Rectal smooth muscle tissue (tissue), 1 donor: ENCODE measurements at regions not wholly inside any gene's neighbourhood (a gene's known extent, or its start where the extent isn't known, plus 50 kb on each side); places are given as distances from the start of the nearest gene placed in this dataset.
"Not testable (repeated sequence)": the region's sequence is repeated elsewhere in the genome, so short reads cannot be mapped to it uniquely, and the experiment has no call there.

Source experiments
- H3K27ac ChIP-seq: one replicate; pipeline ENCODE4 v1.7.0; 2013; ENCODE audit warnings: low read depth, low read length, inconsistent platforms
- H3K27me3 ChIP-seq: one replicate; pipeline ENCODE4 v1.7.0; 2013; ENCODE audit warnings: low read length; ENCODE audit not compliant: control insufficient read depth, insufficient read depth
- H3K36me3 ChIP-seq: one replicate; pipeline ENCODE4 v1.7.0; 2013; ENCODE audit warnings: low read length; ENCODE audit not compliant: control insufficient read depth, insufficient read depth
- H3K4me1 ChIP-seq: one replicate; pipeline ENCODE4 v1.7.0; 2013; ENCODE audit warnings: low read length; ENCODE audit not compliant: control insufficient read depth, insufficient read depth
- H3K4me3 ChIP-seq: one replicate; pipeline ENCODE4 v1.7.0; 2013; ENCODE audit warnings: low read length
- H3K9ac ChIP-seq: one replicate; pipeline ENCODE4 v1.7.0; 2013; ENCODE audit warnings: low read length

DNA sequence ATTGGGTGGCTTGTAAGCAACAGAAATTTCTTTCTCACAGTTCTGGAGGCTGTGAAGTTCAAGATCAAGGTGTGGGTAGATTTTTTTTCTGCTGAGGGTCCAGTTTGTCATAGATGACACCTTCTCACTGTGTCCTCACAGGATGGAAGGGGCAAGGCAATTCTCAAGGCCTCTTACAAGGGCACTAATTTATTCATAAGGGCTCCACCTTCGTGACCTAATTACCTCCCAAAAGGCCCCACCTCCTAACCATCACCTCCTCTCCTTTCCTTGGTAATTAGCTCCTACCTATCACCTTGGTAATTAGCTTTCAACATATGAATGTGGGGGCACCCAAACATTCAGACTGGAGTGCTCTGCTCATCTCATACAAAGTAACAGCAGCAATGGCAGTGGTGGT is 92.3 kb upstream of the CD44 start:
- H3K4me3 ChIP-seq = no peak overlapping the region
- no peaks in the 10 kb centered on the region for H3K36me3 ChIP-seq
- no peak overlapping the region for H3K9ac ChIP-seq
- H3K27ac ChIP-seq = no peak overlapping the region
- no peaks in the 10 kb centered on the region for H3K27me3 ChIP-seq
- peaks cover 16% of the 10 kb centered on the region for H3K4me1 ChIP-seq

DNA sequence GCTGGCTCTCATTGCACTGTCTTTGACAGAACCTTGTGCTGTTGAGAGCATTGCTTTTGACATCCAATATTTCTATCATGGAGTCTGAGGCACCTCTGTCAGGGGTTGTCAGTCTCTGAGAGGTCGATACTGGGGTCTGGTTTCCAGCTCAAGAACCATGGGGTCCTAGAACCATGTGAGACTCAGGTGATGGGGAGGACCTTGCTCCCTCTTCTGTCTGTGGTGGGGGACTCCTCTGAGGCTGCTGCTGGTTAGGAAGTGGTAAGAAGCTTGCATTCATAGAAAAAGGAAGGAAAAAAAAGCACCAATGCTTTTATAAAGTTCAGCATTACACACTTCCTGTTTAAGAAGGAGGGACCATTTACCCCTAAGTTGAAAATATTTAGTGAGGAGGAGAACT is 91.8 kb upstream of the CD44 start:
- Histone ChIP-seq H3K27me3 (no peaks in the 10 kb centered on the region), H3K4me3 (no peak overlapping the region), H3K36me3 (no peaks in the 10 kb centered on the region), H3K27ac (no peak overlapping the region), H3K4me1 (peaks cover 16% of the 10 kb centered on the region), H3K9ac (no peak overlapping the region)

- H3K27ac ChIP-seq = no peak overlapping the region
- no peak overlapping the region for H3K9ac ChIP-seq
- H3K27me3 ChIP-seq = no peaks in the 10 kb centered on the region
- peaks cover 12% of the 10 kb centered on the region for H3K4me1 ChIP-seq
- no peak overlapping the region for H3K4me3 ChIP-seq
- no peaks in the 10 kb centered on the region for H3K36me3 ChIP-seq
Measured at GRCh38 chr11:35047769-35048168, 91.2 kb upstream of the CD44 start.

DNA sequence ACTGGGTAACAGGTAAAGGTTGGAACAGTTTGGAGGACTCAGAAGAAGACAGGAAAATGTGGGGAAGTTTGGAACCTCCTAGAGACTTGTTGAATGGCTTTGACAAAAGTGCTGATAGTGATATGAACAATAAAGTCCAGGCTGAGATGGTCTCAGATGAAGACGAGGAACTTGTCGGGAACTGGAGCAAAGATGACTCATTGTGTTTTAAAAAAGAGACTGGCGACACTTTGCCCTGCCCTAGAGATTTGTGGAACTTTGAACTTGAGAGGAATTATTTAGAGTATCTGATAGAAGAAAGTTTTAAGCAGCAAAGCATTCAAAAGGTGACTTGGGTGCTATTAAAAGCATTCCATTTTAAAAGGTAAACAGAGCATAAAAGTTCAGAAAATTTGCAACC is 90.6 kb upstream of the CD44 start:
- not testable (repeated sequence) for H3K27me3 ChIP-seq, H3K4me1 ChIP-seq

DNA sequence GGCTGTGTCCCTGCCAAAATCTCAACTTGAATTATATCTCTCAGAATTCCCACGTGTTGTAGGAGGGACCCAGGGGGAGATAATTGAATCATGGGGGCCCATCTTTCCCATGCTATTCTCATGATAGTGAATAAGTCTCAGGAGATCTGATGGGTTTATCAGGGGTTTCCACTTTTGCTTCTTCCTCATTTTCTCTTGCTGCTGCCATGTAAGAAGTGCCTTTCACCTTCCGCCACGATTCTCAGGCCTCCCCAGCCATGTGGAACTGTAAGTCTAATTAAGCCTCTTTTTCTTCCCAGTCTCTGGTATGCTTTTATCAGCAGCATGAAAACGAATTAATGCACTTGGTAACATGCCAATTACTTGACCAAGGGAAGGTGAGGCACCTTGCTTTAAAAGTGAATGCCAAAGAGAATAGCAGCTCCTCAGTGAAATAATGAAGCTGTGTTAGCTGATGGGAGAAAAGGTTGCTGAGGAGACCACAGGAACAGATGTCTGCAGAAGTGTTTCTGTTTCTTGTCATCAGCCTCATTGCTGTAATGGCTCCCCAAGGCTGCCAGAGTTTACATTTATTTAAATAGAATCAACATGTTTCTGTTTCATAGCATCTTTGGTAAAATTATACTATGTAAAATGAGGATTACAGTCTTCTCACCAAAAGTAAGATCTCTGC is 89.0 kb upstream of the CD44 start:
- Histone ChIP-seq H3K27ac (no peak overlapping the region), H3K9ac (no peak overlapping the region), H3K27me3 (no peaks in the 10 kb centered on the region), H3K4me1 (no peaks in the 10 kb centered on the region), H3K36me3 (no peaks in the 10 kb centered on the region), H3K4me3 (no peak overlapping the region)

More for the DNA sequence above, 90.6 kb upstream of the CD44 start:
- not testable (repeated sequence) for H3K9ac ChIP-seq, H3K4me3 ChIP-seq, H3K36me3 ChIP-seq, H3K27ac ChIP-seq

GRCh38 chr11:35050541-35050995 is 88.4 kb upstream of the CD44 start:
- H3K4me3 ChIP-seq = no peak overlapping the region
- H3K36me3 ChIP-seq = no peaks in the 10 kb centered on the region
- no peak overlapping the region for H3K9ac ChIP-seq
- no peak overlapping the region for H3K27ac ChIP-seq
- no peaks in the 10 kb centered on the region for H3K27me3 ChIP-seq
- H3K4me1 ChIP-seq = no peaks in the 10 kb centered on the region

DNA sequence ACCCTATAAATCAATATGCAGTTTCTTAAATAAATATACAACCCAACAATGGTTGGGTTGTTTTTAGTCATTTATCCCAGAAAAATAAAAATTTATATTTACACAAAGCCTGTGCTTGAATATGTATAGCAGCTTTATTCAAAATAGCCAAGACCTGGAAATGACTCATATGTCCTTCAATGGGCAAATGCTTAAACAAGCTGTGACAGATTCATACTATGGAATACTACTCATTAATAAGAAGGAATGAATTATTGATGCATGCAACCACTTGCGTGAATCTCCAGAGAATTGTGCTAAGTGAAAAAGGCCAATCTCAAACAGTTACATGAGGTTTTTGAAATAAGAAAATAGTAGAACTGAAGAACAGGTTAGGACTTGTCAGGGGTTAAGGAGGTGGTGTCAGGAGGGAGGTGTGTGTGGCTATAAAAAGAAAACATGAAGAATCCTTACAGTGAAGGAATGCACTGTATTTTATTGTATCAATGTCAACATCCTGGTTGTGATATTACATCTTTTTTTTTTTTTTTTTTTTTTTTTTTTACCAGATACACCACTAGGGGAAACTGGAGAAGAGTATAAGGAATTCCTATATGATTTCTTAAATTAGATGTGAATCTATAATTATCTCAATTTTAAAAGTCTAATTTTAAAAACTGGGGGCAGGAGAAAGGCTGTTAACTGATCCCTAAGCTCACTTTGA is 82.4 kb upstream of the CD44 start:
- no peaks in the 10 kb centered on the region for H3K27me3 ChIP-seq
- H3K4me1 ChIP-seq = peaks cover 2% of the 10 kb centered on the region
- H3K4me3 ChIP-seq = no peak overlapping the region
- H3K27ac ChIP-seq = no peak overlapping the region
- no peak overlapping the region for H3K9ac ChIP-seq
- H3K36me3 ChIP-seq = no peaks in the 10 kb centered on the region

GRCh38 chr11:35057926-35058668 is 80.9 kb upstream of the CD44 start:
- Histone ChIP-seq H3K4me1 (peaks cover 3% of the 10 kb centered on the region), H3K36me3 (no peaks in the 10 kb centered on the region), H3K27ac (no peak overlapping the region), H3K4me3 (no peak overlapping the region), H3K27me3 (no peaks in the 10 kb centered on the region), H3K9ac (no peak overlapping the region)

DNA sequence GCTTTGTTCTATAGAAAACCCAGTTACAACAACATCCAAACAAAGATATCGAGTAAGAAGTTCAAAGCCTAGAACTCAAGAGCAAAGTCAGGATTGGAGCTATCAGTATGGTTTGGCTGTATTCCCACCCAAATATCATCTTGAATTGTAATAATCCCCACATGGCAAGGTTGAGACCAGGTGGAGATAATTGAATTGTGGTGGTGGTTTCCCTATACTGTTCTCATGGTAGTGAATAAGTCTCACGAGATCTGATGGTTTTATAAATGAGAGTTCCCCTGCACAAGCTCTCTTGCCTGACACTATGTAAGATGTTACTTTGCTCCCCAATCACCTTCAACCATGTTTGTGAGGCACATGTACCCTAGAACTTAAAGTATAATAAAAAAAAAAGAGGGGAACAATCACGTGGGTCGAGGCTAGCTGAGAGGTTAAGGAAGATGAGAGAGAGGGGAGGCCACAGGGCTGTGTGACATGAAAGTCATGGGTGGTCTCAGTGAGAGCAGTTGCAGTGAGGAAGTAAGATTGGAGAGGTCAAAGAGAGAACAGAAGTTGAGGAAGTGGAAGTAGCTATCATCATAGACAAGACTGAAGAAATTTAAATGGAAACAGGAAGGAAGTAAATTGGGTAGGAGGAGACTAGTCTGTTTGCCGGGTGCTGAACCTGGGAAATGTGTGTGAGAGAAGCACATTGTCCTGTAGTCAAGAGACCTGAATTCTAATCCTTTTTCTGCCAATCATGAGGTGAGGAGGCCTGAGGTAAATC is 80.1 kb upstream of the CD44 start:
- H3K9ac ChIP-seq = no peak overlapping the region
- no peak overlapping the region for H3K27ac ChIP-seq
- H3K36me3 ChIP-seq = no peaks in the 10 kb centered on the region
- no peak overlapping the region for H3K4me3 ChIP-seq
- peaks cover 3% of the 10 kb centered on the region for H3K4me1 ChIP-seq
- no peaks in the 10 kb centered on the region for H3K27me3 ChIP-seq

GRCh38 chr11:35061516-35062440 is 77.2 kb upstream of the CD44 start:
- no peak overlapping the region for H3K4me3 ChIP-seq
- no peak overlapping the region for H3K27ac ChIP-seq
- H3K27me3 ChIP-seq = no peaks in the 10 kb centered on the region
- peaks cover 15% of the 10 kb centered on the region for H3K4me1 ChIP-seq
- H3K9ac ChIP-seq = no peak overlapping the region
- no peaks in the 10 kb centered on the region for H3K36me3 ChIP-seq

DNA sequence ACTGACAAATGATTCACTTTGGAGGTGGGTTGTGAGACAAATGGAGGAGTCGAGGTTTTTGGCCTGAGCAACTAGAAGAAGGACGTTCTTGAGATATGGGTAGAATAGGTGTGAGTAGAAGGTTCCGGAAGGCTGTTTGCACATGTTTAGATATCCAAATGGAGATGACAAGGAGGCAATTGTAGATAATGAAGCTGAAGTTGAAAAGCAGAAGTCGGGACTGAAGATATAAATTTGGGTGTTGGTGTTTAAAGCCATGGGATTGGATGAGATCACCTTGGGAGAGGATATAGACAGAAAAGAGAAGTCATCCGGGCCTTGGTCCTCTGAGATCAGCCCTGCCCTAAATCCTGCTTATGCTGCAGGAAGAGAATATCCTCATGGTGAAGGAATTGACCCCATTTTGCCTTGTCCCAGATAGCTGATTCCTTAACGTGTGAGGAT is 75.5 kb upstream of the CD44 start:
- Histone ChIP-seq H3K36me3 (no peaks in the 10 kb centered on the region), H3K27me3 (no peaks in the 10 kb centered on the region), H3K9ac (no peak overlapping the region), H3K4me1 (peaks cover 15% of the 10 kb centered on the region), H3K4me3 (no peak overlapping the region), H3K27ac (no peak overlapping the region)
